CD14-positive monocyte (primary cell): ENCODE measurements at regions not wholly inside any gene's neighbourhood (a gene's known extent, or its start where the extent isn't known, plus 50 kb on each side); places are given as distances from the start of the nearest gene placed in this dataset.

ENCODE experiments used
- DNase-seq, 3 donors: peaks; one replicate each; pipeline ENCODE4 v3.0.0-alpha.2; 2011 to 2022
- H2AFZ ChIP-seq: 2 replicates; pipeline ENCODE4 v1.6.0; 2012; ENCODE audit warnings: mild to moderate bottlenecking, low read depth, low read length, inconsistent platforms; ENCODE audit not compliant: insufficient read depth, poor library complexity, severe bottlenecking
- H3K27ac ChIP-seq, 2 donors: 1 replicate in 1 of 2; 2 replicates in 1 of 2; pipeline ENCODE4 v1.5.1; 2012 to 2013; ENCODE audit warnings: low read length in 2 of 2, control low read depth in 1 of 2, inconsistent platforms in 1 of 2, low read depth in 1 of 2, mild to moderate bottlenecking in 1 of 2
- H3K27me3 ChIP-seq, 2 donors: one replicate each; pipeline versions ENCODE4 v1.6.0 to v1.6.1; 2011 to 2013; ENCODE audit warnings: low read length in 2 of 2; ENCODE audit not compliant: control insufficient read depth in 2 of 2, insufficient read depth in 2 of 2
- H3K36me3 ChIP-seq, 2 donors: replicated peaks in 1 of 2; 1 replicate in 1 of 2; 2 replicates in 1 of 2; pipeline versions ENCODE4 v1.5.1 to v1.6.1; 2012 to 2013; ENCODE audit warnings: low read length in 2 of 2, control low read depth in 1 of 2, inconsistent platforms in 1 of 2, mild to moderate bottlenecking in 1 of 2; ENCODE audit not compliant: insufficient read depth in 2 of 2, control insufficient read depth in 1 of 2
- H3K4me1 ChIP-seq, 2 donors: 1 replicate in 1 of 2; 2 replicates in 1 of 2; pipeline versions ENCODE4 v1.5.1 to v1.6.1; 2012 to 2013; ENCODE audit warnings: low read length in 2 of 2, control low read depth in 1 of 2, inconsistent platforms in 1 of 2, mild to moderate bottlenecking in 1 of 2, moderate library complexity in 1 of 2; ENCODE audit not compliant: insufficient read depth in 2 of 2, control insufficient read depth in 1 of 2
- H3K4me2 ChIP-seq: replicated peaks from 2 replicates; pipeline ENCODE3; 2012; ENCODE audit warnings: low read length, moderate library complexity, mild to moderate bottlenecking; ENCODE audit not compliant: poor library complexity, severe bottlenecking; ENCODE audit errors: extremely low read depth
- H3K4me3 ChIP-seq, 3 experiments: fragments of 200-600 bp in 1 of 3; sonication (generic) in 1 of 3; replicated peaks in 1 of 3; 1 replicate in 2 of 3; 2 replicates in 1 of 3; pipeline ENCODE4 v1.5.1; 2011 to 2013; ENCODE audit warnings: low read length in 3 of 3, mild to moderate bottlenecking in 3 of 3, control low read depth in 2 of 3, low read depth in 2 of 3, inconsistent platforms in 1 of 3, moderate library complexity in 1 of 3
- H3K79me2 ChIP-seq: 2 replicates; pipeline ENCODE4 v1.6.0; 2012; ENCODE audit warnings: mild to moderate bottlenecking, control low read depth, inconsistent platforms, low read length, moderate library complexity; ENCODE audit not compliant: insufficient read depth
- H3K9ac ChIP-seq: 2 replicates; pipeline ENCODE4 v1.6.0; 2017; ENCODE audit warnings: low read length, mild to moderate bottlenecking; ENCODE audit not compliant: insufficient read depth, poor library complexity, severe bottlenecking
- H3K9me3 ChIP-seq, 2 donors: replicated peaks in 1 of 2; 1 replicate in 1 of 2; 2 replicates in 1 of 2; pipeline versions ENCODE4 v1.5.1 to v1.6.1; 2012 to 2013; ENCODE audit warnings: low read length in 2 of 2, control low read depth in 1 of 2; ENCODE audit not compliant: control insufficient read depth in 1 of 2, insufficient read depth in 1 of 2
- H4K20me1 ChIP-seq: 2 replicates; pipeline ENCODE4 v1.6.0; 2012; ENCODE audit warnings: mild to moderate bottlenecking, low read length, control low read depth, moderate library complexity; ENCODE audit not compliant: insufficient read depth
- H3K27ac Mint-ChIP-seq, 7 donors: one replicate each; pipeline ENCODE4 v1.8.0; 2020; ENCODE audit warnings: mild to moderate bottlenecking in 7 of 7, mixed read lengths in 7 of 7, moderate library complexity in 6 of 7, inconsistent platforms in 2 of 7
- H3K27me3 Mint-ChIP-seq, 3 donors: one replicate each; pipeline ENCODE4 v1.8.0; 2021 to 2022; ENCODE audit warnings: low read depth in 3 of 3, mild to moderate bottlenecking in 3 of 3, mixed read lengths in 3 of 3, moderate library complexity in 3 of 3, inconsistent platforms in 1 of 3
- H3K36me3 Mint-ChIP-seq, 2 donors: one replicate each; pipeline ENCODE4 v1.8.0; 2020; ENCODE audit warnings: mixed read lengths in 2 of 2, inconsistent platforms in 1 of 2, mild to moderate bottlenecking in 1 of 2
- H3K4me1 Mint-ChIP-seq: one replicate; pipeline ENCODE4 v1.8.0; 2020; ENCODE audit warnings: mild to moderate bottlenecking, mixed read lengths
- H3K4me3 Mint-ChIP-seq, 2 donors: one replicate each; pipeline ENCODE4 v1.8.0; 2020; ENCODE audit warnings: mild to moderate bottlenecking in 2 of 2, mixed read lengths in 2 of 2, moderate library complexity in 1 of 2
- H3K9me3 Mint-ChIP-seq, 7 donors: one replicate each; pipeline ENCODE4 v1.8.0; 2020 to 2022; ENCODE audit warnings: mixed read lengths in 7 of 7, mild to moderate bottlenecking in 6 of 7, moderate library complexity in 6 of 7, inconsistent platforms in 2 of 7
- CTCF ChIP-seq: fragments of 200-600 bp; IDR thresholded peaks from one replicate; pipeline ENCODE4 v1.8.0; 2022; ENCODE audit warnings: antibody characterized with exemption, mild to moderate bottlenecking
- WGBS: methylation state at CpG from one replicate; pipeline ENCODE4 v1.1.5; 2013; ENCODE audit warnings: missing lambda C conversion rate; ENCODE audit not compliant: insufficient coverage; 5-methylcytosine and 5-hydroxymethylcytosine counted together
- intact Hi-C, 2 donors: fragments of 100-400 bp; cut with micrococcal nuclease; formaldehyde crosslinking; loops; one replicate each; pipeline versions ENCODE4 v1.15.0 to v1.15.1; 2023

GRCh38 chr5:118620233-118620632 is 368.1 kb downstream of the DTWD2 start:
- Histone ChIP-seq H3K27me3 (no peaks in the 10 kb centered on the region), H3K4me1 (no peaks in the 10 kb centered on the region), H3K79me2 (no peaks in the 10 kb centered on the region), H2AFZ (no peak overlapping the region), H3K36me3 (no peaks in the 10 kb centered on the region), H3K4me2 (no peak overlapping the region), H4K20me1 (no peaks in the 10 kb centered on the region), H3K27ac (no peak overlapping the region), H3K9ac (no peak overlapping the region), H3K4me3 (no peak overlapping the region), H3K9me3 (no peaks in the 10 kb centered on the region)
- no peak overlapping the region for H3K27ac Mint-ChIP-seq
- DNase-seq, result no peak
- no peak overlapping the region for H3K4me3 Mint-ChIP-seq
- 46% methylated on average over 2 of the region's 2 CpGs for WGBS
- no peaks in the 10 kb centered on the region for H3K36me3 Mint-ChIP-seq
- intact Hi-C loops, result no loop called here
- H3K9me3 Mint-ChIP-seq, result peaks cover 0 to 4% (median 0%) of the 10 kb centered on the region in 7 donors
- peaks cover 0 to 2% (median 2%) of the 10 kb centered on the region in 3 donors for H3K27me3 Mint-ChIP-seq
- no peaks in the 10 kb centered on the region for H3K4me1 Mint-ChIP-seq
- TF ChIP-seq CTCF, result no peak

GRCh38 chr5:118619823-118620222 is 368.5 kb downstream of the DTWD2 start:
- Histone ChIP-seq H3K79me2 (no peaks in the 10 kb centered on the region), H3K4me2 (no peak overlapping the region), H3K9me3 (no peaks in the 10 kb centered on the region), H3K9ac (no peak overlapping the region), H4K20me1 (no peaks in the 10 kb centered on the region), H3K36me3 (no peaks in the 10 kb centered on the region), H3K27me3 (no peaks in the 10 kb centered on the region), H3K4me1 (no peaks in the 10 kb centered on the region), H2AFZ (no peak overlapping the region), H3K4me3 (no peak overlapping the region), H3K27ac (no peak overlapping the region)
- Mint-ChIP-seq H3K27me3 (peaks cover 0 to 2% (median 2%) of the 10 kb centered on the region in 3 donors), H3K9me3 (peaks cover 0 to 4% (median 0%) of the 10 kb centered on the region in 7 donors), H3K4me3 (no peak overlapping the region), H3K4me1 (no peaks in the 10 kb centered on the region), H3K36me3 (no peaks in the 10 kb centered on the region), H3K27ac (no peak overlapping the region)
- WGBS, result no CpG with 5 or more reads among the region's 3 CpGs
- TF ChIP-seq CTCF, result no peak
- intact Hi-C loops, result no loop called here
- DNase-seq, result no peak
